ENCODE measurements at regions not wholly inside any gene's neighbourhood (a gene's known extent, or its start where the extent isn't known, plus 50 kb on each side); places are given as distances from the start of the nearest gene placed in this dataset.
"Not testable (repeated sequence)": the region's sequence is repeated elsewhere in the genome, so short reads cannot be mapped to it uniquely, and the experiment has no call there.

DNA sequence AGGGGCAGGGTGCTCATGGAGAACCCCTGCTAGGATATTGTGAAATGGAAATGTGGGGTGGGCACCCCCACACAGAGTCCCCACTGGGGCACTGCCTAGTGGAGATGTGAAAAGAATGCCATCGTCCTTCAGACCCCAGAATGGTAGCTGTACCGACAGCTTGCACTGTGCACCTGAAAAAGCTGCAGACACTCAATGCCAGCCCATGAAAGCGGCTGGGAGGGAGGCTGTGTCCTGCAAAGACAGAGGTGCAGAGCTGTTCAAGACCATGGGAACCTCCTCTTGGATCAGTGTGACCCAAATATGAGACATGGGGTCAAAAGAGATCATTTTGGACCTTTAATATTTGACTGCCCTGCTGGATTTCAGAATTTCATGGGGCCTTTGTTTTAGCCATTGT is 724.2 kb downstream of the FOXD4L5 start:
- DNase-seq = peak; percentile 41

More for the DNA sequence above, 724.2 kb downstream of the FOXD4L5 start:
- WGBS, 5 donors = 40 to 94% (median 89%) methylated on average over 1 to 3 of the region's 3 CpGs
- H3K4me1 ChIP-seq; H3K27me3 ChIP-seq (replicated peaks in 1 of 7); intact Hi-C loops (cut with DNase I; ENCODE audit: low total_unique reads); H3K9me3 ChIP-seq; H3K4me3 ChIP-seq; H3K27ac ChIP-seq; H3K36me3 ChIP-seq: not testable (repeated sequence)
